HG03354 (cell line): ENCODE measurements at regions not wholly inside any gene's neighbourhood (a gene's known extent, or its start where the extent isn't known, plus 50 kb on each side); places are given as distances from the start of the nearest gene placed in this dataset.
"Not testable (repeated sequence)": the region's sequence is repeated elsewhere in the genome, so short reads cannot be mapped to it uniquely, and the experiment has no call there.

Experiments
- ATAC-seq: cut with Tn5 transposase; IDR thresholded peaks from one replicate; pipeline ENCODE4 v1.9.1; 2021; ENCODE audit warnings: mild to moderate bottlenecking; ENCODE audit not compliant: unreplicated experiment, poor library complexity, severe bottlenecking

- ATAC-seq = not testable (repeated sequence)
These were observed 52.6 kb upstream of the MRPS30 start for GRCh38 chr5:44756097-44756496.

- ATAC-seq = peak; percentile 62
These were observed 61.4 kb upstream of the MRPS30 start for GRCh38 chr5:44747396-44747795.

- ATAC-seq = no peak
These were observed 68.1 kb upstream of the MRPS30 start for GRCh38 chr5:44740660-44741059.

GRCh38 chr5:44729536-44729935 is 79.2 kb upstream of the MRPS30 start:
- ATAC-seq = no peak

DNA sequence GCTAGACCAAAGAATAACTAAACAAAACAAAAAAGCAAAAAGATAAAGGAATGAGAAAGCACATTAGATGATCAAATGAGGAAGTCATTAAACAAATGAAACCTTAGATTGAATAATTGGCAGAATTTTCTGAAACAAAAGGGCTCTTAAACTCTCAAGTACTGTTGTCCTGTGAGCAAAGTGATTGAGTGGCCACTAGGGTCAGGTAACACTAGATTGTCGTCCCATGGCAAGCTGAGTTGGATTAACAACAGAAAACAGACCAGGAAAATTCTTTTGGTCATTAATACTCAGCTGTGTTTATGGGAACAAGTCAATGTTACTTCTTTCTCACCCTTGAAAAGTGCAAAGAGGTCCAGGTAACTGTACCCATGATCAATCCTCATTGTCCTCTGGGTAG is 81.6 kb upstream of the MRPS30 start:
- no peak for ATAC-seq

DNA sequence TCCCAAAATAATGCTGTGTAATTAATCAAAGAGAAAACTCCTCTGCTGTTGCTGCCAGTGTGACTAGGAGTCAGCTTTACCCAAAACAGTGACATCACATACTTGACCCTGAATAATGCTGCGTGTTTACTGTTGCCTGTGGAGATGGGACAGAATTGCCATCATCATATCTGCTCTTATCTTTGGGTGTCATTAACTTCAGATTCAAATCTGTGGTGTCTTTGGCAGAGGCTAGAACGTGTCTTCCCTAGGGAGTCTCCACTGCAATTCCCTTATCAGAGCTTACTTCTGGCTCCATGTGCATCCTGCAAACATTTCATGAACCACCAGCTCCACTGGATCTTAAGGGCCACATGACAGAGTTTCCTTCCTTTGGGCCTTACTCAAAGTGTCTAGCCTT is 88.9 kb upstream of the MRPS30 start:
- no peak for ATAC-seq

DNA sequence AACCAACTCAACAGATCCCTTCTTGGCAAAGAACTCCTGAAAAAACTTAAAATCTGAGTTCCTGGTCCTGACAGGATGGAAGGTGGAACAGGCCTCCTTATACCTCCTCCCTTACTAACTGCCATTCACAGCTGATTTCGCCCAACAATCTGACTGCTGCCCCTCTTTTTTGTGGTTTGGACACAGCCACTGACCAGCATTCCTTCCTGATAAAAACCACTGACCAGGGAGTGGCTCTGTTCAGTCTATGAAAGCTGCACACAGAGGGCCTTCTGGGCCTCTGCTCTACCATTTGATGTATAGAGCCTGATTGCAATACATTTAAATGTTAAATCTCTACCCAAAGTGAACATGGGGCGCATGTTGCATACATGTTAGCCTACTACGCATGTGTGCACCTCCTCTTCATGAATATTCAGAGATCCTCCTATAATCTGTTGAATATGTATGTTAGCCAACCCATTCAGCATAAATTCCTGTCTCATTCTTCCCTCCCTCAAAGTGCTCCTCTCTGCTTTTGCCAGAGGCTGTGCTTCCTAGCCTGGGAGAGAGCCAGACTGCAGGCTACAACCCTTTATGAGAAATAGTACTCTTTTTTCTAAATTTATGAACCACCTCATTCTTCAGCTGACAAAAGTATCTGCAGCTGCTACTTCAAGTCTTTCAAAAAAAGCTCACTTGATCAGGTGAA is 93.7 kb upstream of the MRPS30 start:
- ATAC-seq = no peak

GRCh38 chr5:44713446-44713845 is 95.3 kb upstream of the MRPS30 start:
- no peak for ATAC-seq

- no peak for ATAC-seq
These were observed 96.8 kb upstream of the MRPS30 start for GRCh38 chr5:44711901-44712300.

GRCh38 chr5:44708602-44709001 is 100.1 kb upstream of the MRPS30 start:
- no peak for ATAC-seq

DNA sequence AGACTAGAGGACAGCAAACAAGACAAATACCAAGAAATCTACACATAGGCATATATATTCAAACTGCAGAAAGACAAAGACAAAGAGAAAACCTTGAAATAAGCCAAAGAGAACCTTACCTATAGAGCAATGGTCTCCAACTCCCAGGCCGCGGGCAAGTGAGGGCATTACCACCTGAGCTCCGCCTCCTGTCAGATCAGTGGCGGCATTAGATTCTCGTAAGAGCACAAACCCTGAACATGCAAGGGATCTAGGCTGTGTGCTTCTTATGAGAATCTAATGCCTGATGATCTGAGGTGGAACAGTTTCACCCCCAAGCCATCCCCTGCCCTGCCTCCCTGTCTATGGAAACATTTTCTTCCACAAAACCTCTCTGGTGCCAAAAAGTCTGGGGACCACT is 101.0 kb upstream of the MRPS30 start:
- no peak for ATAC-seq

DNA sequence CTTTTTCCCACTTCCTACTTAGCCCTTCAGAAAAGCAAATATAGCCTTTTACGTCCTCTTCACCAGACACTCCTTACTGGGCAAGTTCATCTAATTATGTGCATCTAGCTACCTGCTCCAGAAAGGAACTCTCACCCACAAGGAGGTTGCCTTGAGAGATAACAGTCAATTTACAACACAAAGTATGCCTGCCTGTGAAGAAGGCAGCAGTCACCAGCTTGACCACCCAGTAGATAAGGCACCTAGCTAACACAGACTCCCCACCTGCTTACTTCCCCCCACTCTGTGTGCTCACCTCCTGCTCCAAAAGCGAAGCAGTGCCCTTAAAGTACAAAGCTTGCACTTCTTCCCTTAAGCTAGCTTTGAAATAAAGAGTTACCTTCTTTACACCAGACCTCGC is 111.7 kb upstream of the MRPS30 start:
- ATAC-seq = no peak

DNA sequence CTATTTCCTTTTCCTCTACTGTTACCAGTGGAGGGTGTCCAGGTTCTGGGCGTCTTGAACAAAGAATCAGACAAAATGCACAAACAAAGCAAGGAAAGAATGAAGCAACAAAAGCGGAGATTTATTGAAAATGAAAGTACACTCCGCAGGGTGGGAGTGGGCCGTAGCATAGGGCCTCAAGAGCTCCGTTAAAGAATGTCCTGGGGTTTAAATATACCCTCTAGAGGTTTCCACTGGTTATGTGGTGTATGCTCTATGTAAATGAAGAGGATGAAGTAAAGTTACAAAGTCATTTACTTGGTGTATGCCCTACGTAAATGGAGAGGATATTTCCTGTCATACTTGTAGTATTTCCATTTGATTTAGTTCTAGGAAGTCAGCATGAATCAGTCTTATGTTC is 113.5 kb upstream of the MRPS30 start:
- ATAC-seq = no peak

GRCh38 chr5:44691802-44692201 is 116.9 kb upstream of the MRPS30 start:
- no peak for ATAC-seq

- no peak for ATAC-seq
These were observed 126.8 kb upstream of the MRPS30 start for GRCh38 chr5:44681906-44682305.

DNA sequence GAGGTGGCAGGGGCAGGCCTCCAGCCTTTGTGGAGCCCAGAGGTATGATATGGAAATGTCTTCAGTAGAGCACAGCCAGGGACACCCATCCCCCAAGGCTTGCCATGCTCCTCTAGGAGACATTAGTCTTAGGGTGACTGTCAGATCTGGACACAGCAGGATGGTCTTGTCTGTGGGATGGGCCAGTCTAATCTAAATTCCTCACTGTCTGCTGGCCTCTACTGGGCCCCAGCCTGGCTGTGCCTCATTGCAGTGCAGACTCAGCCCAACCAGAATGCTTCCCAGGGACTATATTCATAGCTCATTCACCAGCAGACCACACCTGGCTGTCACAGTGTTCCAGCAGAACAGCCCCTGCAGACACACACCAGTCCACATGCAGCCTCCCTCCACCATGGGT is 129.5 kb upstream of the MRPS30 start:
- ATAC-seq = no peak

DNA sequence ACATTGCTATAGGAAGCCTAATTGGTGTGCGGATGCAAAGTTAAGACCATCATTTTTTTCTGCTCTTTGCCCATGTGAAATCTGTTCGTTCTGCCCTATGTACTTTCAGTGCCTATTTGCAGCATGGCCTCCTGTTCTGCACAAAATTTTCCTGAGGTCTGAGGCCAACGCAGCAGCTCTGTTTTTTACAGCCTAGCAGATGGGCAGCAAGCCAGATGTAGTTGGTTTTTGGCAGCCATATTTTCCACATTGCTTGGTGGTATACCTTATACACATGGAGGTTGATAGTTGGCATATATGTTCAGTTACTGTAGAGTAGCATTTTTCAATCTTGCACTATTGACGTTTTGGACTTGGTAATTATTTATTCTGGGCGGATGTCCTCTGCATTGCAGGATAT is 133.5 kb upstream of the MRPS30 start:
- ATAC-seq = no peak

- no peak for ATAC-seq
These were observed 134.3 kb upstream of the MRPS30 start for GRCh38 chr5:44674461-44674860.

GRCh38 chr5:44668471-44668870 is 140.3 kb upstream of the MRPS30 start:
- ATAC-seq = not testable (repeated sequence)

DNA sequence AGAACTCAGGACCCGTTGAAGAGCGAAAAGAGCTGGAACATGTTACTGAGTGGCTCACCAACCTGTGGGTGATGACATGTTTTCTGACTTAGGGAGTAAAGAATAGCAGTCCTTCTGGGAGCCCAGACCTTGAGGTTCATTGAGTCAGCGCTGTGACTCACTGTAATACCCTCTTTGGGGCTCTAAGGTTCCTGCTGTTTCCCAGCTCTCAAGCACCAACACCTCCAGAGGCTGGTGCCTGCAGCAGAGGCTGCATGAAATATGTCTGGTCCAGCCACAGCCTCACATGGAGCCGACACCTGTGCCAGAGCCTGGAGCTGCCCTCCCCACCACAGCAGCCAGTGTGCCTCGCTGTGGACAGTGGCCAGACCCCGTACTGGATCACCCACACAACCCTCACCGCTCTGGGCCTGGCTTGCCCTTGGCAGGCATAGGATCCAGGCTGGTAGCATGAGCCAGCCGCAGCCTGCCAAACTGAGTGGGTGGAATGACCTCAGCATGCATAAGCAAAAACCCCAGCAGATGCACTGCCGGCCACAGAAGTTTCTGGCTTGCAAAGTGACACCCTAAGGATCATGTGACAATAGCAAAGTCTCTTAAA is 143.5 kb upstream of the MRPS30 start:
- ATAC-seq = no peak

DNA sequence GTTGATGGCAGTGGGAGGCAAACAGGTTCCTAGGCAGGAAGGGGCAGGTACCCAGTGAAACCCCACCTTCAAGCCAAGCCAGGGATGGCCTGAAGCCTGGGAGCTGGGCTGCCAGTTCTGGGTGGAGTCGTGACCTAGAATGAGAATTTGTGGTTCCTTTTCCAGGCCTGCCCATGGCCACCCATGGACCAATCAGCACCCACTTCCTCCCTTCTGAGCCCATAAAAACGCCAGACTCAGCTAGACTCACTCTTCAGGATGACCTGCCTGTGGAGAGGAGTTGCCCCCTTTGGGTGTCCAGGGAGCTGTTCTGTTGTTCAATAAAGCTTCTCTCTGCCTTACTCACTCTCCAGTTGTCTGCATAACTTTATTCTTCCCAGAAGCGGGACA is 144.0 kb upstream of the MRPS30 start:
- ATAC-seq = no peak
